GM20431 (cell line): ENCODE measurements at regions not wholly inside any gene's neighbourhood (a gene's known extent, or its start where the extent isn't known, plus 50 kb on each side); places are given as distances from the start of the nearest gene placed in this dataset.

Experiments
- in situ Hi-C: fragments of 300-500 bp; cut with MseI, MboI; formaldehyde crosslinking; loops from one replicate; pipeline ENCODE4 v1.15.0; 2020; ENCODE audit warnings: low sequenced_read_pairs; ENCODE audit not compliant: unreplicated experiment

DNA sequence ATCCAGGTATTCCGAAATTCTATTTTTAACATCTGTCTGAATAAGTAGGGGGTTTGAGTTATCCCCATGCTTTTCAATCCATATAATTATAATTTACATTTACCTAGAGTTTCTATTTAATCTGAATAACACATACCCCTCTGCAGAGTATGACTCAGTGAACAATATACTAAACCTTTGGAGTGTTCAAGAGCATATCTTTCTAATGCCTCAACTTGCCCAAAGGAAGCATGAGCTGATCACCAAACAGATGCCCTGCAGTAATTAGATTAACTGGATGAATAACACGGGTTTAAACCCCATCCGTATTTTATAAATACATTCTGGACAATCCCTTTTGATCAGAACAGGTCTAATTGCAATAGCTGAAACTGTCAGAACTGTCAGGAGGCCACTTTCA is 897.1 kb downstream of the TFAP2A start:
- in situ Hi-C loops: no loop called here

DNA sequence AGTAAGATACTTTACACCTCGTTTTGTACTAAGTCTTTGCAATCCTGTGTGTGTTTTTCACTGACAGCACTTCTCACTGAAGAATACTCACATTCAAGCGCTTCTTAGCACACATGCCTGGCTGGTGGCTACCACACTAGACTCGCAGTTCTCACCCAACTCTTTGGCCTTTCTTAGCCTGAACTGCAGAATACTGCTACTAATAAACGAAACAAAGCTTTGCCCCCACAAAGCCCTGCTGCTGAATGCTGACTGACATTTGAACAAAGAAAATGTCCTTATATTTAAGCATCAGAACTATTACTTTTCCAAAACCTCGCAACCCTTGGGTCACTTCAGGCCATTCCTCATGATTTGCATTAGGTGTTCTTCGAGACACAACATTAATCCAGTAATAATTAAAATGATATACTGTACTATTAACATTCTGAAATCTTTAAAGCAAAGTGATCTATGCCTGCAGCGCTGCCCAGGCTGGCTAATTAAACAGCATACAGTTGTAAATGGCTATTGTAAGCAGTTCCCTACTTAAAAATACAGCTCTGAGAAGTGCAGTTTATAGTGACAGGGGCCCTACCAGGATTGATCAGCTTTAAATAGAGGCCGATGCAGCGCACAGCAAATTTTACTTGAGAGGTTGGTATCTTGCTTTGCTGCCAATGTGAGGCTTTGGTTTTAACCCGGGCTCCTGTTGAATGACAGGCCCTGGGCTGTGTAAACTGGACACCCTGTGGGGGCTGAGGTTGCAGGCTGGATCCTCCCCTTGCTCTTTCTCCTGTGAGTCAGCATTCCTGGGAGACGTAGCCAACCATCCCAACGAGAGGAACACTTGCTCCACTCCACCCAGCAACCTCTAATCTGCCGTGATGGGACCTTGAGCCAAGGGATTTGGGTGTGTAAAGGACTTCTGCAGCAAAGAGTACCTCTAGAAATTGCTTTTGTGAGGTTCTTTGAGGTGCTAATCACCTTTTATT is 899.0 kb downstream of the TFAP2A start:
- in situ Hi-C loops: no loop called here

DNA sequence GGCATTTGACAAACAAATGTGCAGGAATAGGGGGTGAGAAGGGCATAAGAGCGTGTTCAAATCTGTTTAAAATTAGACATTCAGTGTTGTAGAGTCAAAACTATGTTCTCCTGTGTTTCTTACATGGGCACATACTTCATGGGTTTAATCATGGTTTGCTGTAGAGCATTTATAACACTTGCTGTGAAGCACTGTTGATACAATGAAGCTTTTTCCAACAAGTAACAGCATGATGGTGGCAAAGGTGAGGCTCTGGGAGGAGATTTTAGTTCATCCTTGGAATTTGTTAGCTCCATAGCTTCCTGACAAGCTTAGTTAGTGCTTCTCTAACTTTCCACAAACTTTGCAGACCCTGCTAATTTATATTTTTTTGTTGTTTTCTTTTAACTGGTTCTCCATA is 900.7 kb downstream of the TFAP2A start:
- in situ Hi-C loops: no loop called here

DNA sequence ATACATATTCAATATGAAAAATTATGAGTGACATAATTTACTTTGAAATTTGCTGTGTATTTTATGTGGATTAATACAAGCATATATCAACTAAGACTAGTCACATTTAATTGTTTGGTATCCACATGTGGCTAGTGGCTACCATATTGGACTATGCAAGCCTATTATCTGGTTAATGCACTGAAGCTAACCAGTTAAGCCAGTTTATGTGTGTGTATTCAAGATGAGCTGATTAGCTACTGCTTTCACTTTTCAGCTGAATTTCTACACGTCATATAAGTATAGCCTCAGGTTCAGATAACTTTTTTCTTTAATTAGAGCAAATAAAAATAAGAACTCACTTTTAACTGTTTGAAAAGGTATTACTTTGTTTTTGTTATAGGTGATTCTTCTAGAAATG is 903.7 kb downstream of the TFAP2A start:
- in situ Hi-C loops: no loop called here

DNA sequence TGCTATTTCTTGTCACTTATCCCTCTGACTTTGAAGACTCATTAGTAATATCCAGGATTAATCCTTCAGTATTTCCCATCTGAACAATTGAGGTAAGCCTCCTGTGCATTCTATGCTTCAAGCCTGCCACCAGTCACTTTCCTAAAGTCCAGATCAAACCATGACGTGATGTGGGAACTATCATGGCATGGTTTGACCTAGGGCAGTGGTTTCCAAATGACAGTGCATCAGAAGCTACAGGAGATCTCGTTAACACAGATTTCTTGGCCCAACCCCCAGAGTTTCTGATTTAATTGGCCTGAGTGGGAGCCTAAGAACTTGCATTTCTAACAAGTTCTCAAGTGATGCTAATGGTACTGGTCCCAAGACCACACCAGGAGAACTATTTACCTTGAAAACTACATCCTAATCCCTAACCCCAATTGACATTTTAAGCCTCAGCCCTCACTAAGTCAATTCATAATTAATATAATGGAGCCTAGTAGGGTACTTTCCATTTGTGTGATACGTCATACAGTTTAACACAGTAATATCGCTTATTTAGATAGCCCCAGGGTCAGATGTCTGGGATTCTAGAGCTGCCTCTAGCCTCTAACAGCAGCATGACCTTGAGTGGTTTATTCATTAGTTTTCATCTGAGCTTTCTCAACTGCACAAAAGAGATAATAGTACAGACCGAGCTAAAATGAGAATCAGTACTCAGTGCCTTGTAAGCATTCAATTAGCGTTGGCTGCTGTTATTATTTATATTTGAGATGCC is 907.6 kb downstream of the TFAP2A start:
- in situ Hi-C loops: no loop called here

DNA sequence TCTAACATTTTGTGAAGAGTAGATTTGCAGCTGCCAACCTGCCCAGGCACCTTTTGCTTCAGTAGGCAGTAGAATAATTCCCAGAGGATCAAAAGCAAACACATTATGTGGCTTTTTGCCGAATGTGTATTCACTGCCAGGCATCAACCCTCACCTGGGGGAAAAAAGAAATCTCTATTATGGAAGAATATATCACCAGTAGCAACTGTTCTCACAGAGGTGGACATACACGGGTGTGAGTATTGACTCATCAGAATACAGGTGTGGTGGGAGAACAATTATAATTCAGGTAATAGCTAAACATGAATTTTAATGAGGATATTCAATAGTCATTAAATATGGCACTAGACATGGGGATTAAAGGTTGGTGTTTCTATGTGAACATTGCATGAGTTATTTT is 910.7 kb downstream of the TFAP2A start:
- in situ Hi-C loops: no loop called here

DNA sequence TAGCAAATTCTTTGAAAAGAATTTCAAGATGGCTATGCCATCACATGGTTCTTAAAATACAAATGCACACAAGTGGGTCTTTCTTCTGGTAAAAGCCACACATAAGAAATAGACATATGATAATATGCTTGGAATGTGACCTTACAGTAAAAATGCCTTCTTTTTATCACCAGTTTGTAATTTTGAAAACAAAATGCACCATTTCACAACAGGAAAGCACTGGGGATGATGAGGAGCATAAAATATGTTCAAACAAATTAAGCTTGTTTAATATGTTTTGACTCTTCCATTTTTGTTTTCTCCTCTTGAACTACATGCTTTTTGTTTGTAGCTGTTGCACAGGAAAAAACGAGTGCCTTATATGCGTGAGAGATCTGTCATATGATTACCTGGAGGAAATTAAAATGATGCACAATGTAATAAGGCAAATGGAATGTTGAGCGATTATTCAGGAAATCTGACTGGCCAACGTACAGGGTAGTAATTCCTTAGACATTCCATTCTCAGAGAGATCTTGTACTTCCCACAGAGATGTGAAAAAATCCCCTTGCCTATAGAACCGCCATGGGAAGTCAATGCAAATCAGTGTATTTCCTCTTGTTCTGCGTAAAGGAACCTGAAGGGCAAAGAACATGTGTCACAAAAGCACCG is 911.6 kb downstream of the TFAP2A start:
- in situ Hi-C loops: no loop called here

DNA sequence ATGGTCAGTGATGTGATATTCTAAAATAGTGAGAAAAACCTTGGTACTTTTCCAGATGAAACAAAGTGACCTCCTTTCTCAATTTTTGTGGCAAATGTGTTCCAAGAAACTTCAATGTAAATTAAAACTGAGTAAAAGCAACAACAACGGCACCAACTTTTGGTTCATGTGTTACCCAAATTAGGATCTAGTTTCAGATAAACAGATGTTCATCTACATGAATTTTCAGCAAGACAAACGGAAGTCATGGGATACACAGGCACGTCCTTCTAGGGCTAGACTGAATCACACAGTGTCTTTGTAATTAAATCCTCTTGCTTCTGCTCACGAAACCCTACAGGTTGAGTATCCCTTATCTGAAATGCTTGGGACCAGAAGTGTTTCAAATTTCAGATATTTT is 915.2 kb downstream of the TFAP2A start:
- in situ Hi-C loops: no loop called here

DNA sequence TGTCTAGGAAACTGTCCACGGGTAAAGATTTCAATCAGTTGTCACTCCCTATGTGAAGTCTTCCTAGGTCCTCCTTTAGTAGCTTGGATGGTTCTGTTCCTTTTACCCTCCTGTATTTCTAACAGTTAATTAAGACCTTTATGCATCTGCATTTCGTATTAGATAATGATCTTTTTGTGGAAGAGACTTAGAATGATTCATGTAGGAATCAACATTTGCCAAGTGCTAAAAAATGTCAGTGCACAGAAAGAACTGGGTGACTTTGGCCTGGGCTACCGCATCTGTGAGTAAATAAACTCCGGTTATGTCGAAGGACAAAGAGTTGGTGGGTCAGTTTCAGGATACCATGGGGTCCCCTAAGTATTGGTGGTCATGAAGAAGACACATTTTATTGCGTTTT is 918.0 kb downstream of the TFAP2A start:
- in situ Hi-C loops: no loop called here

DNA sequence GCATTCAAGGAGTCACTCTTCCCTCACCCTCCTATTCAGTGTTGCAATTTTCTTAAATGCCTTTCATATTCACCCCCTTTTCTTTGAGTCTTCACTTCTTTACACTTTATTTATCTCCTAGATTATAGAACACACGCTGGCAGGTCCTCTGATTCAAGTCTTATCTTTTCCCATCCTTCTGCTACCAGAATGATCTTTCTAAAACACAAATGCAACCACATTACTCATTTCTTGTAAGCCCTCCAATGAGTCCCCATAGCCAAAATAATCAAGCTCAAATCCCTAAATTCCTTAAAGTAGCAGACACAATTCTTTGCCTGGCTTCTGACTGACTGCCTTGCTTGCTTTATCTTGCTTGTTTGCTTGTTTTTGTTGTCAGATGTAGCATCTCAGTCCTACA is 920.0 kb downstream of the TFAP2A start:
- in situ Hi-C loops: no loop called here

DNA sequence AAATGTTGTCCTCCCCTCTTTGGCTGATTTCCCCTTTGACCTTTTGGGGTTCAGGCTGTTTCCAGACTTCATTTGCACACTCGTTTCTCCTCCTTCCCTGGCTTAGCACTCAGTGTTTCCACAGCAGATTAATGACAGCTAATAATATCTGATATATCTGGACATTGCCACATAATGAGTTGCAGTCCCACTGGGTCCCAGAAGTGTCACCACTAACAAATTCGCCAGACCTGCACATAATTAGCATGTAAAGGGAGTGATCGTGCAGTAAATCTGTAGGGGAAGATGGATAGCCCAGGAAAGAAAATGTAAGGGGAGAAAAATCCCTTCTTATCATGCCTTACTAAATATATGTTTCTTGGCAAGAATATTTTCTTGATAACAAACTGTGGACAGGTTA is 922.1 kb downstream of the TFAP2A start:
- in situ Hi-C loops: no loop called here

DNA sequence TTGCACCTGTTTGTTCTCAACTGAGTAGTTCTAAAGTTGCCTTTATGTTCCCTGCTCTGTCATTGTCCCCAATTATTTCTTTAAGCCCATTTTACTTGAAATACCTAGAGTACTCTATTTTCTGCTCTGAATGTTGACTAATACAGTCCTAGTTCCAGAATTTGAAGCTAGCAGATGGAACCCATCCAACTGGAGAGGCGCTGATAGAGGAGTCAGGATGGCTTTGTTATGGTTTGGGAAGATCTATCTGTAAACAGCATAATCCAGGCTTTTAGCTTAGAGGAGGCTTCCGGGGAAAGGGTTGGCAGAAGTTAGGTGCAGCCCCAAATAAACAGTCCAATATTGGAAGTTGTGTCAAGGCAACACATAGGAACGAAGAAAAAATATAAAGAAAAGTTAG is 927.7 kb downstream of the TFAP2A start:
- in situ Hi-C loops: no loop called here

DNA sequence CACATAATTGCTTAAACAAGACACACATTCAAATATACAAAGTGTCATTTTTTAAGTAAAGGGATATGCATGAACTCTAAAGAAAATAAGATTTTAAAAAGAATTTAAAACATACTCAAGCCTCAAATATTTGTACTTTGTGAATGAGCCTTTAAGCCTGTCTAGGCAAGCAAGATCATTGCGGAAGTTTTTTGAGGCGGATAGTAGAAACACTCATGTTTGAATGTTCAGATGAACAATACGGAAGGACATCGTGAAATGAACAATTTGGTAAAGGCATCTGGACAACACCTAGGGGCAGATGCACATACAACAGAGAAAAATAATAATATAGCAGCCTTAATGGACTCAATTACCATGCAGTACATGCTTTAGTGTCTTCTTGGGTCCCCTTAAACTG is 928.9 kb downstream of the TFAP2A start:
- in situ Hi-C loops: no loop called here

DNA sequence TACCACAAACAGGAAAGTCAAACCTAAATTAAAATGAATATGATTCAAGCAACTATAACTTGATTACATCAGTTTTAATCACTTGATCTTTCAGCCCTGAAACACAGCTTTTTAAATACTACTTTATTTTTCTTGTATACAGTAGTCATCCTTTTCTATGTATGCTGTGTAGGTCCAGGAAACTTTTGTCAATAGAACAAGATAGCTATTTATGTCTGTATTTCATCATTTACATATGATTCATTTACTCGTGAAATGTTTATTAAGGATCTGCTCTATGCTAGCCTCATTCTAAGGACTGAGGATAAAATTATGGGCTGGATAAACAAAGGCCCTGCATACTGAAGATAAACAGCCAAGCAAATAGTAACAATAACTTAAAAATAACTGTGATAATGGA is 930.2 kb downstream of the TFAP2A start:
- in situ Hi-C loops: no loop called here

DNA sequence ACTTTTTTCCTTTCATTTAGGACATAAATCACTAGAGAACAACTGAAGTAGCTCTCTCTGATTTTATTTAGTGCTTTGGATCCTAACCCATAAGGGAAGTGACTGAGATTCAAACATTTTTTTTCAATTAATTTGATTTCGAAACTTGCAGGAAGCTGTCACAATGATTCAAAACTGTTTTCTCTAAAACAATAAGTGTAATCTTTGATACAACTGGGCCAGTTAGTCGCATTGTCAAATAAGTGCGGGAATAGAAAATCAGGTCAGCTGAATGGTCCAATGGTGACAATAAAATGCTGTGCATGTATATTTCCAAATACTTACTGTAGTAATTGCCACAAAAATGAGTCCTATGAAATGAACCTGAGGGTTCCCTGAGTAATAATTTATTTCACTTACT is 930.8 kb downstream of the TFAP2A start:
- in situ Hi-C loops: no loop called here

DNA sequence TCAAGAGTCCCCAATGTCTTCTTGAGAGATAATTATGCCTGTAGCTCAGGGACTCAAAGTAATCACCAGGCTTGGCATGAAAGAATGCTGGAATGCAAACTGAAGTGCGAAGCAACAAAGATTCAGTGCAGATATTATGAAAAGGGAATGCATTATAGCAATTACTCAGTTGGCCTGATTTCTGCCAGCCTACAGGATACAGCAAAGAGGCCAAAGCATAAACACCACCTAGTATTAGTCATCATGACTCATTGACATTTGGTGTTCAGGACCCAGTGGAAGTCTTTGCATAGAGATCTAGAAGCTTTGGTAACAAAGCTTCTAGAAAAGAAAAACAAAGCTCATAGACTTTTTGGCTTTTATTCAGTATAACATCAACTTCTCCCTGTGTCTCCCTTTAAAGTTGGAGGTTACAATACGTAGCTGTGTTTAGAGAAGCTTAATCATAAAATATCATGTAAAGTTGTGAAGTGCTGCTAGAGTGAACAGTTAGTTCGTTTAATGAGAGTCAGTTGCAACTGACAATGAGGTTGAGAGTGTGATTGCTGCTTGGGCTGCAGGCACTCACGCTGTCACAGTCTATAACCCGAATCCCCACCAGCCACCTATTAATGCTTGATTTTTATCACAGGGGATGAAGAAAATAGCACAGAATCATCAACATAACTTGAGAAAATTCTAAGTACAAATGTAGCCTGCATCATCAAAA is 932.7 kb downstream of the TFAP2A start:
- in situ Hi-C loops: no loop called here

DNA sequence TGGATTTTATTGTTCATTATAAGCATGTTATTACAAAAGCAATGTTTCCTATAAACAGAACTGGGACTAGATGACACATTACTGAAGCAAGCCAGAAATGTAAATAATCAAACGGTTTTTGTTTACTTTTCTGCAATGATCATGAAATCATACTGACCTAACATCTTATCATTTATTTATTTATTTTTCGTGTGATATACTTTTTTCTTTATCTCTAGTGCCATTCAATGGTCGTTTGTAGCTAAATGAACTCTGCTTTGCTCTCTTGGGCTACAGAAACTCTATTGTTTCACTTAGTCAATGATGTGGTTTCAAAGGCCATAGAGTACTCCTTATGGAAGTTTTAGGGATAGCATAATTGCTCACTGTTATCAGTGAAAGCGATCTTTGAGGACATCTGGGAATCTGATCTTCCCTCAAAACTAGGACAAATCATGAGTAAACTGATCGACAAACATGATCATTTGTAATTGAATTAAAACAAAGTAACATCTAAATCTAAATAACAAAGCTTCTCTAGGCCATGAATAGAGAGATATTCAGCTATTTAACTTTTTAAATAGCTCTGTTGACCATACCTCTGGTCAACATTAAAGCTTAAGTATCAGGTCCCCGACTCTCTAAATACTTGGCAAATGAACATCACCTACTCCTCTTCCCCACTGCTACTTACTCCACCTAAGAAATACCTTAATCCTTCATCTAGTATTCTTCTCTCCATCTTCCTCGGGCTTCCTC is 933.4 kb downstream of the TFAP2A start:
- in situ Hi-C loops: no loop called here

DNA sequence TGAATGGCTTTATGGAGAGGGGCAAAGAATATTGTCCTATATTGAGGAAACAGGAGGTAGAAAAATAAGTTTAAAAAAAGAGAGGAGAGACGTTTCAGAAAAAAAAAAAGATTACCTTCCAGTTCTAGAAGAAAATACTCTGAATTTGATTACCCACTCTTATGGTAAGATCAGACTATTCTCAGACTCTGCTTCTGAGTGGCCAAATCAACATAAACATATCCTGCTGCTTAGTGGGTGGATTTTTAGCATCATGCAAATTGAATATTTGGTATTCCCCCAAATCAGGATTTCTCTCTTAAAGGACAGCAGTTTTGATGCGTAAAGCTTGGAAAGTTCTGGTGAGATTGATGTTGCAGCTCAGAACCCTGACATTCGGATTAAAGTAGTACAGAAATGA is 946.6 kb downstream of the TFAP2A start:
- in situ Hi-C loops: no loop called here

DNA sequence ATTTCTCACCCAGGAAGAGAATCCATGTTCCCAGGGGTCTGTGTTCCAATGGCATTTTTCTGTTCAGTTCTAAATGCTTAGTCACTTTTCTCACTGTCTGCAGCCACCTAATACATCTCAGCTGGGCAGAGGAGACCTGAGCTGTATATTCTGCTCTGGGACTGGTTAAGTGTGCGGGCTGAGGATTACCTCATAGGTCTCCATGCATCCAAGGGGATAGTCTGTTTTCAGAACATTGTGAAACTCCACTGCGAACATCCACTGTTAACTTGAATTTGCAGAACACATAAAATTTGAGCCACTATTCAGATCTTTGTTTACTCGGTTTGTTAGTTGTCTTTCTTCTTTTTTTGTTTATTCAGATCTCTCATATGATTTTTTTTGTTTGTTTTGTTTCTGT is 947.1 kb downstream of the TFAP2A start:
- in situ Hi-C loops: no loop called here

DNA sequence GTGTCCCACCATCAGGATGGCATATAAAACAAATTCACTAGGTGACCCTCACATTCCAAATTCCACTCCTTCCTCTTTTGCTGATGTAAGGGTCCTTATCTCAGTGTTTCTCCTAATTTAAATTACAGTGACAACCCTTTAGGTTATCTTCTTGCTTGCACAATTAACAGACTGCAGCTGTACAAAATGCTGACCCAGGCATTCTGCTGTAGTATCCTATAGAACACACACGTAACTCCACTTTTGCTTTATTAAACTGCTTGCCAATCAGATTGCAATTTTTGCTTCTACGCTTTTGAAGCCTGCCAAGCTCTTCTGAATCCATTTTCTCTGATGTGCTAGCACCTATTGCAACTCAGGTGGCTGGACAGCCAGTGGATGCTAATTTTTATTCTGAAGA is 950.3 kb downstream of the TFAP2A start:
- in situ Hi-C loops: no loop called here
